SK-N-SH (cell line): ENCODE measurements at regions not wholly inside any gene's neighbourhood (a gene's known extent, or its start where the extent isn't known, plus 50 kb on each side); places are given as distances from the start of the nearest gene placed in this dataset.

ENCODE experiments used
- CHD2 ChIP-seq: fragments of 150-350 bp; IDR thresholded peaks from 2 replicates; pipeline ENCODE4 v1.6.1; 2018; ENCODE audit warnings: low read length; ENCODE audit not compliant: partially characterized antibody
- JUND ChIP-seq: IDR thresholded peaks from 2 replicates; pipeline ENCODE4 v1.4.0; 2012
- MAX ChIP-seq: IDR thresholded peaks from 2 replicates; pipeline ENCODE4 v1.4.0; 2012; ENCODE audit warnings: low read depth
- RAD21 ChIP-seq: IDR thresholded peaks from 2 replicates; pipeline ENCODE4 v1.6.1; 2012; ENCODE audit warnings: mild to moderate bottlenecking, low read length
- RFX5 ChIP-seq: IDR thresholded peaks from 2 replicates; pipeline ENCODE4 v1.6.1; 2012; ENCODE audit warnings: mild to moderate bottlenecking, improper control_type of control experiment, low read length
- SMC3 ChIP-seq: IDR thresholded peaks from 2 replicates; pipeline ENCODE4 v1.6.1; 2012; ENCODE audit warnings: low read depth, low read length, improper control_type of control experiment
- YY1 ChIP-seq: IDR thresholded peaks from 2 replicates; pipeline ENCODE4 v1.4.0; 2012; ENCODE audit warnings: low read depth, mild to moderate bottlenecking
- TF ChIP-seq, protein P1 (sequence below): fragments of 200-600 bp; sonication (generic); IDR thresholded peaks from 2 replicates; pipeline ENCODE4 v1.6.1; 2017; ENCODE audit warnings: antibody characterized with exemption, mild to moderate bottlenecking, moderate library complexity
- TF ChIP-seq, protein P2 (sequence below): IDR thresholded peaks from 2 replicates; pipeline ENCODE4; 2012
- TF ChIP-seq, protein P3 (sequence below): IDR thresholded peaks from 2 replicates; pipeline ENCODE4 v1.6.1; 2012; ENCODE audit warnings: mild to moderate bottlenecking, low read depth, low read length, moderate library complexity

DNA sequence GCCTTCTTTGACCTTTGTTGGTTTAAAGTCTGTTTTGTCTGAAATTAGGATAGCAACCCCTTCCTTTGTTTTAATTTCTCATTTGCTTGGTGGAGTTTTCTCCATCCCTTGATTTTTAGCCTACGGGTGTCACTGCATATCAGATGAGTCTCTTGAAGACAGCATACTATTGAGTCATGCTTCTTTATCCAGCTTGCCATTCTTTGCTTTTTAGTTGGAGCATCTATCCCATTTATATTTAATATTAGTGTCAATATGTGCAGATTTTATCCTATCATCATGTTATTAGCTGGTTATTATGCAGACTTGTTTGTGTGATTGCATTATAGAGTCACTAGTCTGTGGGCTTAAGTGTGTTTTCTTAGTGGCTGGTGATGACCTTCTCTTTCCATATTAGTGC, 622.2 kb downstream of the MMUT start:
- no peak for TF ChIP-seq CHD2
- TF ChIP-seq, protein P1, sequence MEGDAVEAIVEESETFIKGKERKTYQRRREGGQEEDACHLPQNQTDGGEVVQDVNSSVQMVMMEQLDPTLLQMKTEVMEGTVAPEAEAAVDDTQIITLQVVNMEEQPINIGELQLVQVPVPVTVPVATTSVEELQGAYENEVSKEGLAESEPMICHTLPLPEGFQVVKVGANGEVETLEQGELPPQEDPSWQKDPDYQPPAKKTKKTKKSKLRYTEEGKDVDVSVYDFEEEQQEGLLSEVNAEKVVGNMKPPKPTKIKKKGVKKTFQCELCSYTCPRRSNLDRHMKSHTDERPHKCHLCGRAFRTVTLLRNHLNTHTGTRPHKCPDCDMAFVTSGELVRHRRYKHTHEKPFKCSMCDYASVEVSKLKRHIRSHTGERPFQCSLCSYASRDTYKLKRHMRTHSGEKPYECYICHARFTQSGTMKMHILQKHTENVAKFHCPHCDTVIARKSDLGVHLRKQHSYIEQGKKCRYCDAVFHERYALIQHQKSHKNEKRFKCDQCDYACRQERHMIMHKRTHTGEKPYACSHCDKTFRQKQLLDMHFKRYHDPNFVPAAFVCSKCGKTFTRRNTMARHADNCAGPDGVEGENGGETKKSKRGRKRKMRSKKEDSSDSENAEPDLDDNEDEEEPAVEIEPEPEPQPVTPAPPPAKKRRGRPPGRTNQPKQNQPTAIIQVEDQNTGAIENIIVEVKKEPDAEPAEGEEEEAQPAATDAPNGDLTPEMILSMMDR, result no peak
- TF ChIP-seq, protein P2, sequence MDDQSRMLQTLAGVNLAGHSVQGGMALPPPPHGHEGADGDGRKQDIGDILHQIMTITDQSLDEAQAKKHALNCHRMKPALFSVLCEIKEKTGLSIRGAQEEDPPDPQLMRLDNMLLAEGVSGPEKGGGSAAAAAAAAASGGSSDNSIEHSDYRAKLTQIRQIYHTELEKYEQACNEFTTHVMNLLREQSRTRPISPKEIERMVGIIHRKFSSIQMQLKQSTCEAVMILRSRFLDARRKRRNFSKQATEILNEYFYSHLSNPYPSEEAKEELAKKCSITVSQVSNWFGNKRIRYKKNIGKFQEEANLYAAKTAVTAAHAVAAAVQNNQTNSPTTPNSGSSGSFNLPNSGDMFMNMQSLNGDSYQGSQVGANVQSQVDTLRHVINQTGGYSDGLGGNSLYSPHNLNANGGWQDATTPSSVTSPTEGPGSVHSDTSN, result no peak
- no peak for TF ChIP-seq YY1
- TF ChIP-seq SMC3, result no peak
- TF ChIP-seq JUND, result no peak
- TF ChIP-seq RFX5, result no peak
- TF ChIP-seq, protein P3, sequence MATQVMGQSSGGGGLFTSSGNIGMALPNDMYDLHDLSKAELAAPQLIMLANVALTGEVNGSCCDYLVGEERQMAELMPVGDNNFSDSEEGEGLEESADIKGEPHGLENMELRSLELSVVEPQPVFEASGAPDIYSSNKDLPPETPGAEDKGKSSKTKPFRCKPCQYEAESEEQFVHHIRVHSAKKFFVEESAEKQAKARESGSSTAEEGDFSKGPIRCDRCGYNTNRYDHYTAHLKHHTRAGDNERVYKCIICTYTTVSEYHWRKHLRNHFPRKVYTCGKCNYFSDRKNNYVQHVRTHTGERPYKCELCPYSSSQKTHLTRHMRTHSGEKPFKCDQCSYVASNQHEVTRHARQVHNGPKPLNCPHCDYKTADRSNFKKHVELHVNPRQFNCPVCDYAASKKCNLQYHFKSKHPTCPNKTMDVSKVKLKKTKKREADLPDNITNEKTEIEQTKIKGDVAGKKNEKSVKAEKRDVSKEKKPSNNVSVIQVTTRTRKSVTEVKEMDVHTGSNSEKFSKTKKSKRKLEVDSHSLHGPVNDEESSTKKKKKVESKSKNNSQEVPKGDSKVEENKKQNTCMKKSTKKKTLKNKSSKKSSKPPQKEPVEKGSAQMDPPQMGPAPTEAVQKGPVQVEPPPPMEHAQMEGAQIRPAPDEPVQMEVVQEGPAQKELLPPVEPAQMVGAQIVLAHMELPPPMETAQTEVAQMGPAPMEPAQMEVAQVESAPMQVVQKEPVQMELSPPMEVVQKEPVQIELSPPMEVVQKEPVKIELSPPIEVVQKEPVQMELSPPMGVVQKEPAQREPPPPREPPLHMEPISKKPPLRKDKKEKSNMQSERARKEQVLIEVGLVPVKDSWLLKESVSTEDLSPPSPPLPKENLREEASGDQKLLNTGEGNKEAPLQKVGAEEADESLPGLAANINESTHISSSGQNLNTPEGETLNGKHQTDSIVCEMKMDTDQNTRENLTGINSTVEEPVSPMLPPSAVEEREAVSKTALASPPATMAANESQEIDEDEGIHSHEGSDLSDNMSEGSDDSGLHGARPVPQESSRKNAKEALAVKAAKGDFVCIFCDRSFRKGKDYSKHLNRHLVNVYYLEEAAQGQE, result no peak
- TF ChIP-seq RAD21, result no peak
- TF ChIP-seq MAX, result no peak
